ENCODE measurements at regions not wholly inside any gene's neighbourhood (a gene's known extent, or its start where the extent isn't known, plus 50 kb on each side); places are given as distances from the start of the nearest gene placed in this dataset.
"Not testable (repeated sequence)": the region's sequence is repeated elsewhere in the genome, so short reads cannot be mapped to it uniquely, and the experiment has no call there.

GRCh38 chr18:67145586-67146292, 370.8 kb downstream of the DSEL start:
- Histone ChIP-seq H3K27me3 (ENCODE audit: low read depth) (no peaks in the 10 kb centered on the region), H3K36me3 (replicated peaks) (no peaks in the 10 kb centered on the region), H3K4me3 (no peak overlapping the region), H3K4me1 (peaks cover 9% of the 10 kb centered on the region), H3K9me3 (no peaks in the 10 kb centered on the region)
- no peak for DNase-seq (ENCODE audit: low spot score in 2 of 2)
- in situ Hi-C loops (cut with MboI; ENCODE audit: low sequenced_read_pairs): no loop called here

- DNase-seq (ENCODE audit: low spot score in 2 of 2): peak in 1 of 2 experiments; percentile 13
- no peaks in the 10 kb centered on the region; the same call in 1 of the 2 replicates for H3K4me1 ChIP-seq
- no peaks in the 10 kb centered on the region for H3K36me3 ChIP-seq (replicated peaks)
- no peak overlapping the region for H3K4me3 ChIP-seq
- no peaks in the 10 kb centered on the region for H3K9me3 ChIP-seq
- in situ Hi-C loops (cut with MboI; ENCODE audit: low sequenced_read_pairs): no loop called here
- no peaks in the 10 kb centered on the region for H3K27me3 ChIP-seq (ENCODE audit: low read depth)
Measured at GRCh38 chr18:67144329-67144728, 372.2 kb downstream of the DSEL start.

- no peak for DNase-seq (ENCODE audit: low spot score in 2 of 2)
- H3K36me3 ChIP-seq (replicated peaks): no peaks in the 10 kb centered on the region
- no peaks in the 10 kb centered on the region for H3K9me3 ChIP-seq
- H3K4me3 ChIP-seq: no peak overlapping the region
- no peaks in the 10 kb centered on the region for H3K27me3 ChIP-seq (ENCODE audit: low read depth)
- in situ Hi-C loops (cut with MboI; ENCODE audit: low sequenced_read_pairs): no loop called here
- no peaks in the 10 kb centered on the region; the same call in 1 of the 2 replicates for H3K4me1 ChIP-seq
Measured at GRCh38 chr18:67143028-67143427, 373.5 kb downstream of the DSEL start.

- Histone ChIP-seq H3K4me1 (no peaks in the 10 kb centered on the region; the same call in 1 of the 2 replicates), H3K9me3 (no peaks in the 10 kb centered on the region), H3K36me3 (replicated peaks) (no peaks in the 10 kb centered on the region), H3K4me3 (no peak overlapping the region), H3K27me3 (ENCODE audit: low read depth) (no peaks in the 10 kb centered on the region)
- in situ Hi-C loops (cut with MboI; ENCODE audit: low sequenced_read_pairs): no loop called here
- no peak for DNase-seq (ENCODE audit: low spot score in 2 of 2)
Measured at GRCh38 chr18:67142604-67143003, 373.9 kb downstream of the DSEL start.

GRCh38 chr18:67140495-67140894, 376.0 kb downstream of the DSEL start:
- no peaks in the 10 kb centered on the region for H3K36me3 ChIP-seq (replicated peaks)
- no peaks in the 10 kb centered on the region for H3K9me3 ChIP-seq
- in situ Hi-C loops (cut with MboI; ENCODE audit: low sequenced_read_pairs): no loop called here
- H3K27me3 ChIP-seq (ENCODE audit: low read depth): no peaks in the 10 kb centered on the region
- no peak overlapping the region for H3K4me3 ChIP-seq
- no peaks in the 10 kb centered on the region; the same call in 1 of the 2 replicates for H3K4me1 ChIP-seq
- DNase-seq (ENCODE audit: low spot score in 2 of 2): no peak

- no peaks in the 10 kb centered on the region; the same call in 1 of the 2 replicates for H3K4me1 ChIP-seq
- H3K36me3 ChIP-seq (replicated peaks): no peaks in the 10 kb centered on the region
- no peak for DNase-seq (ENCODE audit: low spot score in 2 of 2)
- H3K27me3 ChIP-seq (ENCODE audit: low read depth): no peaks in the 10 kb centered on the region
- H3K9me3 ChIP-seq: no peaks in the 10 kb centered on the region
- no peak overlapping the region for H3K4me3 ChIP-seq
- in situ Hi-C loops (cut with MboI; ENCODE audit: low sequenced_read_pairs): no loop called here
Measured at GRCh38 chr18:67139899-67140298, 376.6 kb downstream of the DSEL start.

GRCh38 chr18:67135981-67136380, 380.5 kb downstream of the DSEL start:
- Histone ChIP-seq H3K27me3 (ENCODE audit: low read depth) (no peaks in the 10 kb centered on the region), H3K36me3 (replicated peaks) (no peaks in the 10 kb centered on the region), H3K4me1 (no peaks in the 10 kb centered on the region), H3K4me3 (no peak overlapping the region), H3K9me3 (no peaks in the 10 kb centered on the region)
- in situ Hi-C loops (cut with MboI; ENCODE audit: low sequenced_read_pairs): no loop called here
- DNase-seq (ENCODE audit: low spot score in 2 of 2): no peak

- no peaks in the 10 kb centered on the region for H3K36me3 ChIP-seq (replicated peaks)
- no peaks in the 10 kb centered on the region for H3K9me3 ChIP-seq
- no peak overlapping the region for H3K4me3 ChIP-seq
- H3K4me1 ChIP-seq: no peaks in the 10 kb centered on the region
- no peak for DNase-seq (ENCODE audit: low spot score in 2 of 2)
- no peaks in the 10 kb centered on the region for H3K27me3 ChIP-seq (ENCODE audit: low read depth)
- in situ Hi-C loops (cut with MboI; ENCODE audit: low sequenced_read_pairs): no loop called here
Measured at GRCh38 chr18:67134911-67135310, 381.6 kb downstream of the DSEL start.

GRCh38 chr18:67133669-67134068, 382.9 kb downstream of the DSEL start:
- no peak overlapping the region for H3K4me3 ChIP-seq
- in situ Hi-C loops (cut with MboI; ENCODE audit: low sequenced_read_pairs): no loop called here
- no peaks in the 10 kb centered on the region for H3K27me3 ChIP-seq (ENCODE audit: low read depth)
- DNase-seq (ENCODE audit: low spot score in 2 of 2): no peak
- no peaks in the 10 kb centered on the region for H3K36me3 ChIP-seq (replicated peaks)
- H3K9me3 ChIP-seq: no peaks in the 10 kb centered on the region
- H3K4me1 ChIP-seq: no peaks in the 10 kb centered on the region

GRCh38 chr18:67132919-67133318, 383.6 kb downstream of the DSEL start:
- Histone ChIP-seq H3K9me3 (peaks cover 2% of the 10 kb centered on the region; the same call in 1 of the 2 replicates), H3K36me3 (replicated peaks) (no peaks in the 10 kb centered on the region), H3K4me1 (no peaks in the 10 kb centered on the region), H3K4me3 (no peak overlapping the region), H3K27me3 (ENCODE audit: low read depth) (no peaks in the 10 kb centered on the region)
- no peak for DNase-seq (ENCODE audit: low spot score in 2 of 2)
- in situ Hi-C loops (cut with MboI; ENCODE audit: low sequenced_read_pairs): no loop called here

GRCh38 chr18:67131498-67131897, 385.0 kb downstream of the DSEL start:
- H3K27me3 ChIP-seq (ENCODE audit: low read depth): no peaks in the 10 kb centered on the region
- no peaks in the 10 kb centered on the region for H3K36me3 ChIP-seq (replicated peaks)
- H3K4me1 ChIP-seq: no peaks in the 10 kb centered on the region
- peaks cover 3% of the 10 kb centered on the region; the same call in 1 of the 2 replicates for H3K9me3 ChIP-seq
- DNase-seq (ENCODE audit: low spot score in 2 of 2): no peak
- in situ Hi-C loops (cut with MboI; ENCODE audit: low sequenced_read_pairs): no loop called here
- H3K4me3 ChIP-seq: no peak overlapping the region

- H3K9me3 ChIP-seq; in situ Hi-C loops (cut with MboI; ENCODE audit: low sequenced_read_pairs); DNase-seq (ENCODE audit: low spot score in 2 of 2); H3K4me1 ChIP-seq; H3K4me3 ChIP-seq; H3K27me3 ChIP-seq (ENCODE audit: low read depth); H3K36me3 ChIP-seq (replicated peaks): not testable (repeated sequence)
Measured at GRCh38 chr18:67126751-67127150, 389.8 kb downstream of the DSEL start.

GRCh38 chr18:67123901-67124300, 392.6 kb downstream of the DSEL start:
- DNase-seq (ENCODE audit: low spot score in 2 of 2): no peak
- H3K4me3 ChIP-seq: no peak overlapping the region
- in situ Hi-C loops (cut with MboI; ENCODE audit: low sequenced_read_pairs): no loop called here
- no peaks in the 10 kb centered on the region for H3K4me1 ChIP-seq
- H3K36me3 ChIP-seq (replicated peaks): no peaks in the 10 kb centered on the region
- H3K9me3 ChIP-seq: peaks cover 3% of the 10 kb centered on the region; the same call in 1 of the 2 replicates
- no peaks in the 10 kb centered on the region for H3K27me3 ChIP-seq (ENCODE audit: low read depth)

- H3K9me3 ChIP-seq: no peaks in the 10 kb centered on the region
- H3K4me3 ChIP-seq: no peak overlapping the region
- no peaks in the 10 kb centered on the region for H3K36me3 ChIP-seq (replicated peaks)
- H3K4me1 ChIP-seq: no peaks in the 10 kb centered on the region
- no peaks in the 10 kb centered on the region for H3K27me3 ChIP-seq (ENCODE audit: low read depth)
- in situ Hi-C loops (cut with MboI; ENCODE audit: low sequenced_read_pairs): no loop called here
- no peak for DNase-seq (ENCODE audit: low spot score in 2 of 2)
Measured at GRCh38 chr18:67117804-67118203, 398.7 kb downstream of the DSEL start.

- Histone ChIP-seq H3K4me1 (no peaks in the 10 kb centered on the region), H3K36me3 (replicated peaks) (no peaks in the 10 kb centered on the region), H3K4me3 (no peak overlapping the region), H3K27me3 (ENCODE audit: low read depth) (no peaks in the 10 kb centered on the region), H3K9me3 (no peaks in the 10 kb centered on the region)
- in situ Hi-C loops (cut with MboI; ENCODE audit: low sequenced_read_pairs): loop anchor here (10.0 kb wide), 1 partner anchor 85 kb away; no protein-coding TSS in a partner anchor
- no peak for DNase-seq (ENCODE audit: low spot score in 2 of 2)
Measured at GRCh38 chr18:67109535-67109934, 407.0 kb downstream of the DSEL start.
